PC-3 (cell line): ENCODE measurements at regions not wholly inside any gene's neighbourhood (a gene's known extent, or its start where the extent isn't known, plus 50 kb on each side); places are given as distances from the start of the nearest gene placed in this dataset.

Source experiments
- ATAC-seq: fragments of 200-7000 bp; cut with Tn5 transposase; 2 replicates; pipeline ENCODE4 v1.9.1; 2020; ENCODE audit warnings: mild to moderate bottlenecking, moderate library complexity
- BruUV-seq: library from RNA; stranded (reverse); fragments of 400-500 nt; replicated peaks from 2 replicates; lab custom pipeline; 2021; lab: Mats Ljungman, UMichigan
- CTCF ChIA-PET: fragments of 300-600 bp; sonication (Branson Sonifier 250); formaldehyde crosslinking; loops from one replicate; lab custom pipeline; 2022; ENCODE audit warnings: antibody characterized with exemption; lab: Charles Lee
- POLR2A ChIA-PET: fragments of 300-600 bp; sonication (Branson Sonifier 250); formaldehyde crosslinking; loops from one replicate; lab custom pipeline; 2022; ENCODE audit warnings: antibody characterized with exemption; ENCODE audit not compliant: unreplicated experiment; lab: Charles Lee
- DNase-seq: peaks from one replicate; pipeline ENCODE4 v3.0.0-alpha.2; 2015
- H2AFZ ChIP-seq: fragments of 300-600 bp; sonication (generic); 2 replicates; pipeline ENCODE4 v1.6.0; 2016; ENCODE audit warnings: antibody characterized with exemption, low read length
- H3F3A ChIP-seq: fragments of 300-600 bp; sonication (generic); one replicate; pipeline ENCODE4 v1.6.0; 2017; ENCODE audit warnings: antibody characterized with exemption, low read length, control low read depth, mild to moderate bottlenecking; ENCODE audit not compliant: unreplicated experiment
- H3K27ac ChIP-seq: fragments of 300-600 bp; sonication (generic); 2 replicates; pipeline ENCODE4 v1.5.1; 2016; ENCODE audit warnings: mild to moderate bottlenecking, low read length
- H3K27me3 ChIP-seq: fragments of 300-600 bp; sonication (generic); 2 replicates; pipeline ENCODE4 v1.6.1; 2016; ENCODE audit warnings: low read length, mixed read lengths
- H3K36me3 ChIP-seq: fragments of 300-600 bp; sonication (generic); 2 replicates; pipeline ENCODE4 v1.6.1; 2016; ENCODE audit warnings: low read depth, mixed run types, low read length, mixed read lengths
- H3K4me1 ChIP-seq: fragments of 300-600 bp; sonication (generic); 2 replicates; pipeline ENCODE4 v1.5.1; 2016; ENCODE audit warnings: low read length; ENCODE audit not compliant: insufficient read depth
- H3K4me2 ChIP-seq: fragments of 300-600 bp; sonication (generic); 2 replicates; pipeline ENCODE4 v1.6.0; 2016; ENCODE audit warnings: low read length
- H3K4me3 ChIP-seq: fragments of 300-600 bp; sonication (generic); 2 replicates; pipeline ENCODE4 v1.5.1; 2016; ENCODE audit warnings: mild to moderate bottlenecking, low read length, mixed read lengths
- H3K79me2 ChIP-seq: fragments of 300-600 bp; sonication (generic); 2 replicates; pipeline ENCODE4 v1.6.1; 2017; ENCODE audit warnings: low read length, mixed read lengths
- H3K9ac ChIP-seq: fragments of 300-600 bp; sonication (generic); 2 replicates; pipeline ENCODE4 v1.6.0; 2016; ENCODE audit warnings: mild to moderate bottlenecking, low read length
- H3K9me2 ChIP-seq: fragments of 300-600 bp; sonication (generic); replicated peaks from 2 replicates; pipeline ENCODE4 v1.6.1; 2016; ENCODE audit warnings: mixed run types, low read length, mixed read lengths
- H3K9me3 ChIP-seq: fragments of 300-600 bp; sonication (generic); 2 replicates; pipeline ENCODE4 v1.6.1; 2016; ENCODE audit warnings: low read length, mixed read lengths
- H4K20me1 ChIP-seq: fragments of 300-600 bp; sonication (generic); 2 replicates; pipeline ENCODE4 v1.6.1; 2016; ENCODE audit warnings: low read length, mixed read lengths
- EZH2 ChIP-seq: fragments of 300-600 bp; sonication (generic); IDR thresholded peaks from one replicate; pipeline ENCODE4 v1.6.1; 2017; ENCODE audit warnings: antibody characterized with exemption, mild to moderate bottlenecking, low read length; ENCODE audit not compliant: unreplicated experiment
- EZH2phosphoT487 ChIP-seq: fragments of 300-600 bp; sonication (generic); IDR thresholded peaks from 2 replicates; pipeline ENCODE4 v1.6.1; 2018; ENCODE audit warnings: mild to moderate bottlenecking, antibody characterized with exemption, low read length, borderline replicate concordance
- intact Hi-C: fragments of 100-400 bp; cut with micrococcal nuclease; formaldehyde crosslinking; loops from 2 replicates; pipeline ENCODE4 v1.9.0; 2023
- TF ChIP-seq, protein P1 (sequence below): fragments of 300-600 bp; sonication (generic); conservative IDR thresholded peaks from 2 replicates; pipeline ENCODE4 v1.5.1; 2017; ENCODE audit warnings: antibody characterized with exemption, low read depth, mild to moderate bottlenecking, low read length

DNA sequence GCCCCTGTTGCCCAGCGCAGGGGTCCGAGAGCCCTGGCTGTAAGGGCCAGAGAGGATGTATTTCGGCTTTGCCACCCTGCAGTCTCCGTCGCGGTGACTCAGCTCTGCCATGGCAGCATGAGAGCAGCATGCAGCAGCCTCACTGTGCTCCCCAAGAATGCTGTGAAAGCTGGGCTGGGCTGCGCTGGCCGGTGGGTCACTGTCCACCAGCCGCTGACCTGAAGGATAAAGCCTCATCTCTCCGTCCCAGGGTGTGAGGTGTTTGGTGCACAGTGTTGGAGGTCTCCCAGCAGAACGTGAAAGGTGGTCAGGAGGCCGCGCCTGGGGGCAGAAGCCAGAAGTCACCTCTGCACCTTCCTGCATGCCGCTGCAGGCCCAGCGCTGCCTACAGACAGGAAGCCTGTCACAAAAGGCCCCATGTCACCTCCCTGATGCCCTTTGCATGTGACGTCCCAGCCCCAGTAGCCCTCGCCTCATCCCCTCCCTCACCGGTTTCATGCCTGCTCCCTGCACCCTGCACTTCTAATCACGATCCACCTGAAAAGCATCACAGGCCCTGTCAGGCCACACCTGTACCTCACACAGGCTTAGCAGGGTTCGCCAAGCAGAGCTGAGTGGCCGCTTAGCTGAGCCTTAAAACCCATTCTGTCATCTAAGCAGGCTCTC lies 342.1 kb downstream of the EIPR1 start:
- DNase-seq (no peak), ATAC-seq (no peak)
- Histone ChIP-seq H3K9ac (no peak overlapping the region), H3K36me3 (no peaks in the 10 kb centered on the region), H3K4me3 (no peak overlapping the region), H2AFZ (no peak overlapping the region), H3K27ac (no peak overlapping the region), H3K79me2 (no peaks in the 10 kb centered on the region), H3K9me2 (no peaks in the 10 kb centered on the region), H3K4me1 (no peaks in the 10 kb centered on the region), H3F3A (no peaks in the 10 kb centered on the region), H3K9me3 (no peaks in the 10 kb centered on the region), H3K27me3 (peaks cover 74% of the 10 kb centered on the region), H4K20me1 (no peaks in the 10 kb centered on the region), H3K4me2 (no peak overlapping the region)
- ChIA-PET POLR2A (no interaction called here), CTCF (no interaction called here)
- intact Hi-C loops = no loop called here
- no peak for TF ChIP-seq EZH2phosphoT487
- TF ChIP-seq, protein P1, sequence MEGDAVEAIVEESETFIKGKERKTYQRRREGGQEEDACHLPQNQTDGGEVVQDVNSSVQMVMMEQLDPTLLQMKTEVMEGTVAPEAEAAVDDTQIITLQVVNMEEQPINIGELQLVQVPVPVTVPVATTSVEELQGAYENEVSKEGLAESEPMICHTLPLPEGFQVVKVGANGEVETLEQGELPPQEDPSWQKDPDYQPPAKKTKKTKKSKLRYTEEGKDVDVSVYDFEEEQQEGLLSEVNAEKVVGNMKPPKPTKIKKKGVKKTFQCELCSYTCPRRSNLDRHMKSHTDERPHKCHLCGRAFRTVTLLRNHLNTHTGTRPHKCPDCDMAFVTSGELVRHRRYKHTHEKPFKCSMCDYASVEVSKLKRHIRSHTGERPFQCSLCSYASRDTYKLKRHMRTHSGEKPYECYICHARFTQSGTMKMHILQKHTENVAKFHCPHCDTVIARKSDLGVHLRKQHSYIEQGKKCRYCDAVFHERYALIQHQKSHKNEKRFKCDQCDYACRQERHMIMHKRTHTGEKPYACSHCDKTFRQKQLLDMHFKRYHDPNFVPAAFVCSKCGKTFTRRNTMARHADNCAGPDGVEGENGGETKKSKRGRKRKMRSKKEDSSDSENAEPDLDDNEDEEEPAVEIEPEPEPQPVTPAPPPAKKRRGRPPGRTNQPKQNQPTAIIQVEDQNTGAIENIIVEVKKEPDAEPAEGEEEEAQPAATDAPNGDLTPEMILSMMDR = no peak
- no peak for TF ChIP-seq EZH2
- BruUV-seq = no TSS peak

DNA sequence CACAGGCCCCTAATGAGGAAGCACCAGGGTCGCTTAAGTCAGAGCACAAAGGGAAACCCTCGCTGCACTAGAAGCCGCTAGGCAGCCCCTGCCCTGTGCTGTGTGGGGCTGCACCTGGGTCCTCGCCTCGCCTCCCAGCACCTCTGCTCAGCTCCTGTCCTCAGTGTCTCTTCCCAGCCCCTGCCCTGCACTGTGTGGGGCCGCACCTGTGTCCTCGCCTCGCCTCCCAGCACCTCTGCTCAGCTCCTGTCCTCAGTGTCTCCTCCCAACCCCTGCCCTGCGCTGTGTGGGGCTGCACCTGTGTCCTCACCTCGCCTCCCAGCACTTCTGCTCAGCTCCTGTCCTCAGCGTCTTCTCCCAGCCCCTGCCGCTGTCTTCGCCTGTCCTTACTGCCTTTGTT lies 342.8 kb downstream of the EIPR1 start:
- Histone ChIP-seq H3K4me2 (no peak overlapping the region), H3F3A (no peaks in the 10 kb centered on the region), H3K27ac (no peak overlapping the region), H4K20me1 (no peaks in the 10 kb centered on the region), H3K9me3 (no peaks in the 10 kb centered on the region), H3K9ac (no peak overlapping the region), H3K27me3 (peaks cover 67% of the 10 kb centered on the region), H2AFZ (no peak overlapping the region), H3K4me1 (no peaks in the 10 kb centered on the region), H3K79me2 (no peaks in the 10 kb centered on the region), H3K36me3 (no peaks in the 10 kb centered on the region), H3K4me3 (no peak overlapping the region), H3K9me2 (no peaks in the 10 kb centered on the region)
- BruUV-seq = no TSS peak
- ATAC-seq (no peak), DNase-seq (no peak)
- no peak for TF ChIP-seq EZH2phosphoT487
- no peak for TF ChIP-seq EZH2
- TF ChIP-seq, protein P1 = no peak
- ChIA-PET POLR2A (no interaction called here), CTCF (no interaction called here)
- intact Hi-C loops = no loop called here

DNA sequence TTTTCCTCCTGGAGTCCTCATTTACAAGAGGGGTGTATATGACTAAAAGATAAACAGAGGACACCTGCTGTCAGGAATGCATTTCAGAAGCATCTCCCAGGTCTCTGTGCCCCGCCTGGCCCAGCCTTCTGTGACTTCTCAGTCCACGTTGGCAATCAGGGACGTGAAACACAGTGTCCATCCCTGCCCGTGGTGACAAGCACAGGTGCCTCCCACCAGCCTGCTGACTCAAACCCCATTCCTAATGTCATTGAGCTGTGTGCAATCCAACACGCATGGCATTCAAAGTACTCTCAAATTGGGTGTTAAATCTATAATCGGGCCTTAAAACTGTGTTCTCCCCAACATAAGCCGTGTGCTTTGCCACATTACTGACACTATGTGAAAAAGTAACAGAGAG lies 343.2 kb downstream of the EIPR1 start:
- no peak overlapping the region for H3K4me2 ChIP-seq
- H3K9me2 ChIP-seq = no peaks in the 10 kb centered on the region
- H3F3A ChIP-seq = no peaks in the 10 kb centered on the region
- H3K4me1 ChIP-seq = no peaks in the 10 kb centered on the region
- no peak overlapping the region for H3K9ac ChIP-seq
- no peak overlapping the region for H3K27ac ChIP-seq
- intact Hi-C loops = no loop called here
- H3K4me3 ChIP-seq = no peak overlapping the region
- no TSS peak for BruUV-seq
- ChIA-PET POLR2A (no interaction called here), CTCF (no interaction called here)
- H2AFZ ChIP-seq = no peak overlapping the region
- no peaks in the 10 kb centered on the region for H3K9me3 ChIP-seq
- ATAC-seq (no peak), DNase-seq (no peak)
- H4K20me1 ChIP-seq = no peaks in the 10 kb centered on the region
- TF ChIP-seq, protein P1 = no peak
- TF ChIP-seq EZH2 (no peak), EZH2phosphoT487 (no peak)
- H3K36me3 ChIP-seq = no peaks in the 10 kb centered on the region
- no peaks in the 10 kb centered on the region for H3K79me2 ChIP-seq
- peaks cover 63% of the 10 kb centered on the region for H3K27me3 ChIP-seq
